ENCODE measurements at regions not wholly inside any gene's neighbourhood (a gene's known extent, or its start where the extent isn't known, plus 50 kb on each side); places are given as distances from the start of the nearest gene placed in this dataset.

DNA sequence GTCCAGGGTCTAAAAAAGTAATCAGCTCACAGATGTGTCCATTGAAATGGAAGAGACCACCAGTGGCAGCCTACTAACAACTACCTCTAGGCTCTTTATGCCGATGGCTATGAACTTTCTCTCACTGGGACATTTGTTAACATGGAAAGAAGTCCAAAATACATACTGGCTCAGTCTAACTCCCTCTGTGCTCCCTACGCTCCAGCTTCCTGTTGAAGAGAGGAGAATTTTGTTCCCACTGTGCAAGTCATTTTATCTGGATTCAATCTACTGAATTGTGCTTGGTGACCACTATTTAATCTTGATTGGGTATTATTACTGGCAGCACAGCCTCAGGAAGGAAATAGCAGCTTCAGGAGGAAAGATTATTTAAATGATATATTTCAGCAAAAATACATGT, 128.8 kb upstream of the ARGLU1 start:
- TF ChIP-seq POLR2A (IDR thresholded peaks at IDR 0.05) = no peak
- TF ChIP-seq, protein P1, sequence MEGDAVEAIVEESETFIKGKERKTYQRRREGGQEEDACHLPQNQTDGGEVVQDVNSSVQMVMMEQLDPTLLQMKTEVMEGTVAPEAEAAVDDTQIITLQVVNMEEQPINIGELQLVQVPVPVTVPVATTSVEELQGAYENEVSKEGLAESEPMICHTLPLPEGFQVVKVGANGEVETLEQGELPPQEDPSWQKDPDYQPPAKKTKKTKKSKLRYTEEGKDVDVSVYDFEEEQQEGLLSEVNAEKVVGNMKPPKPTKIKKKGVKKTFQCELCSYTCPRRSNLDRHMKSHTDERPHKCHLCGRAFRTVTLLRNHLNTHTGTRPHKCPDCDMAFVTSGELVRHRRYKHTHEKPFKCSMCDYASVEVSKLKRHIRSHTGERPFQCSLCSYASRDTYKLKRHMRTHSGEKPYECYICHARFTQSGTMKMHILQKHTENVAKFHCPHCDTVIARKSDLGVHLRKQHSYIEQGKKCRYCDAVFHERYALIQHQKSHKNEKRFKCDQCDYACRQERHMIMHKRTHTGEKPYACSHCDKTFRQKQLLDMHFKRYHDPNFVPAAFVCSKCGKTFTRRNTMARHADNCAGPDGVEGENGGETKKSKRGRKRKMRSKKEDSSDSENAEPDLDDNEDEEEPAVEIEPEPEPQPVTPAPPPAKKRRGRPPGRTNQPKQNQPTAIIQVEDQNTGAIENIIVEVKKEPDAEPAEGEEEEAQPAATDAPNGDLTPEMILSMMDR (IDR thresholded peaks at IDR 0.05) = no peak
- TF ChIP-seq EP300 (IDR thresholded peaks at IDR 0.05) = no peak
